Astrocyte of the cerebellum (primary cell): ENCODE measurements at regions not wholly inside any gene's neighbourhood (a gene's known extent, or its start where the extent isn't known, plus 50 kb on each side); places are given as distances from the start of the nearest gene placed in this dataset.

Experiments used
- DNase-seq: peaks from one replicate; pipeline ENCODE4 v3.0.0-alpha.2; 2011; ENCODE audit warnings: low read depth
- H3K4me3 ChIP-seq: 2 replicates; pipeline ENCODE4 v1.5.1; 2011; ENCODE audit warnings: mild to moderate bottlenecking, low read depth, low read length, moderate library complexity
- in situ Hi-C: cut with HindIII; loops from 2 replicates; pipeline ENCODE4 v1.10.0; 2017; ENCODE audit warnings: low sequenced_read_pairs
- TF ChIP-seq, protein P1 (sequence below): IDR thresholded peaks from 2 replicates; pipeline ENCODE4 v1.5.1; 2012; ENCODE audit warnings: low read length, low read depth, moderate library complexity, mild to moderate bottlenecking; ENCODE audit errors: missing control alignments

DNA sequence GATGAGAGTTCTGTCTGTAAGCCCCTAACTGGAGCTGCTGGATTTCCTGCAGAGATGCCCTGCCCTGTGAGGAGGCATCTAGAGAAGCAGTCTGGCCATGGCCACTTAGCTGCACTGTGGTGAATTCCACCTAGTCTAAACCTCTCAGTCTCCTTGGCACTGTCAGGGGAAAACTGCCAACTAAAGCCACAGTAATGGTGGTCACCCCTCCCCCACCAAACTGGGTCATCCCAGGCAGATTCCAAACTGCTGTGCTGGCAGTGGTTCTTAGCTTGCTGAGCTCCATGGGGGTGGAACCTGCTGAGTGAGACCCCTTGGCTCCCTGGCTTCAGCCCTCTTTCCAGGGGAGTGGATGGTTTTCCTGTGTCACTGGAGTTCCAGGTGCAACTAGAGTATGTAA, 740.6 kb downstream of the RWDD3 start:
- in situ Hi-C loops, result no loop called here
- TF ChIP-seq, protein P1, sequence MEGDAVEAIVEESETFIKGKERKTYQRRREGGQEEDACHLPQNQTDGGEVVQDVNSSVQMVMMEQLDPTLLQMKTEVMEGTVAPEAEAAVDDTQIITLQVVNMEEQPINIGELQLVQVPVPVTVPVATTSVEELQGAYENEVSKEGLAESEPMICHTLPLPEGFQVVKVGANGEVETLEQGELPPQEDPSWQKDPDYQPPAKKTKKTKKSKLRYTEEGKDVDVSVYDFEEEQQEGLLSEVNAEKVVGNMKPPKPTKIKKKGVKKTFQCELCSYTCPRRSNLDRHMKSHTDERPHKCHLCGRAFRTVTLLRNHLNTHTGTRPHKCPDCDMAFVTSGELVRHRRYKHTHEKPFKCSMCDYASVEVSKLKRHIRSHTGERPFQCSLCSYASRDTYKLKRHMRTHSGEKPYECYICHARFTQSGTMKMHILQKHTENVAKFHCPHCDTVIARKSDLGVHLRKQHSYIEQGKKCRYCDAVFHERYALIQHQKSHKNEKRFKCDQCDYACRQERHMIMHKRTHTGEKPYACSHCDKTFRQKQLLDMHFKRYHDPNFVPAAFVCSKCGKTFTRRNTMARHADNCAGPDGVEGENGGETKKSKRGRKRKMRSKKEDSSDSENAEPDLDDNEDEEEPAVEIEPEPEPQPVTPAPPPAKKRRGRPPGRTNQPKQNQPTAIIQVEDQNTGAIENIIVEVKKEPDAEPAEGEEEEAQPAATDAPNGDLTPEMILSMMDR, result no peak
- DNase-seq, result peak; percentile 27
- H3K4me3 ChIP-seq, result no peak overlapping the region

DNA sequence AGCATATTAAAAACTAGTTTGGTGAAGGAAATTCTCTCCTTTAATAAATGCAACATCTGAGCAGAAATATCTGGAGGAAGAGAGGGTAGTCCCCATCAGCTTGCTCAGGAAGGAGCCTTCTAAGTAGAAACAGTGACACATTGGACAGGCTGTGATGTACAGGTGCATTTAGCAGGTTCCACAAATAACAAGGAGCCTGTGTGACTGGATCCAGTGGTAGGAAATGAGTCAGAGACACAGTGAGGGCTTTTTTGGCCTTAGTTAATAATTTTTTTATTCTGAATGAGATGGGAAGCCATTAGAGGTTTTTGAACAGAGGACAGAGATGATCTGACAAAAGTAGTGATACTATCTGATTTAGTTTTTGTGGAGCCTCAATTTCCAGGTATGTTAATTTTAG, 738.9 kb upstream of the PTBP2 start:
- in situ Hi-C loops, result no loop called here
- TF ChIP-seq, protein P1, result no peak
- DNase-seq, result no peak
- H3K4me3 ChIP-seq, result no peak overlapping the region

DNA sequence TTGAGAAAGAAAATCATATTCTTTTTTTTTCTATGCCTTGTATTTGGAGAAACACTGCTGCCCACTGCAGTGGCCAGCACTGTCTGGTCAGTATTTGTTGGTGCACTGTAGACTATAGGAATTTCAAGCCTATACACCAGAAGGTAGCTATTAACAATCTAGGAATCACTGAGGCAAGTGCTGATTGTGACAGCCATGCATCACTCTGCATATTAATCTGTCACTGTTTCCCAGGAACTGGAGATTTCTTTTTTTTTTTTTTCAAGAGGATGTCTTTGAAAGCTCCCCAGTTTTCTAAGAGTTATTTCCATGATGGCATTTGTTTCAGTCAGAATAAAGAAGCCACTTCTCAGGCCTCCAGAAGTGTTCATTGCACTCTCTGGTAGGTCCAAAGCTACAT, 737.8 kb upstream of the PTBP2 start:
- no peak overlapping the region for H3K4me3 ChIP-seq
- TF ChIP-seq, protein P1, result no peak
- in situ Hi-C loops, result no loop called here
- no peak for DNase-seq

DNA sequence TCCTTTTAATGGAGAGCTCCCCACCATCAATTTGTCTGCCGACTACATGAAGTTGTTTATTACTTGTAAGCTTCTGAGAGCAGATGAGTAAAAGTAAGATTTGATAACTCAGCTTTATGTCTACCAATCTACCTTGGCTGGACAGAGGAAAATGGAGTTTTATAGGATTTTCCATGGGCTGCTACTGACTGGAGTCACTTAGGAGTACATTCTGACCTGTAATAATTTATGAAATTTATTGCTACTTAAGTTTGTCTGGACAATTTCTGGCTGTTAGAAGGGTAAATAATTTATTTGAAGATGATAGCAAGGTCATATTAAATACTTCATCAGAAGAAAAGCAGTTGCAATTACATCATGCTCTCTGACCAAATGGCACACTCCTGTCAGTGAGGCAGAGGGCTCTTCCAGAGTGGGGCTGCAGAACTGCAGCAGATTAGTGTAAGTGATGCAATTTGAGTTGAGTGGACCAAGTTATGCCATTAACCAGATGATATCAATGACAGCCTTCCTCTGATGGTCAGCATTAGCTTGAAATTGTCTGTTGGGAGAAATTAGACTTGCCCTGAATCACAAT, 736.7 kb upstream of the PTBP2 start:
- TF ChIP-seq, protein P1, result no peak
- in situ Hi-C loops, result no loop called here
- no peak for DNase-seq
- H3K4me3 ChIP-seq, result no peak overlapping the region

DNA sequence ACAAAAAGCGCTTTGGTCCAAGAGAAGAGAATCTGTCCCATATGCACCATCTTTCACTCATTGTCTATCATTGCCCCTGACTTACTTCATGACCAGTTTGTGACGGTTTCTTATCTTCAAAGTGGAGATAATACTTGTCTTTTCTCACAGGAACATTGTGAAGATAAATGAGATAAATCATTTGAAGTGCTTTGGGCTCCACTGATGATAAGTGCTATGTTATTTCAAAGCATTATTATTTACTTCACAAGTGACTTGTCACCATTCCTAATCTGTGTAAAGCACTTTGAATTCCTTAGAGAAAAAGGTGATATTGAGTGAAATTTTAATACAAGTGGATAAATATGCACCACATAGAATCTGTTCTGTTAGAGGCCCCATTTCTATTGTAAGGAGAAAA, 731.6 kb upstream of the PTBP2 start:
- DNase-seq, result no peak
- no peak overlapping the region for H3K4me3 ChIP-seq
- TF ChIP-seq, protein P1, result no peak
- in situ Hi-C loops, result no loop called here

DNA sequence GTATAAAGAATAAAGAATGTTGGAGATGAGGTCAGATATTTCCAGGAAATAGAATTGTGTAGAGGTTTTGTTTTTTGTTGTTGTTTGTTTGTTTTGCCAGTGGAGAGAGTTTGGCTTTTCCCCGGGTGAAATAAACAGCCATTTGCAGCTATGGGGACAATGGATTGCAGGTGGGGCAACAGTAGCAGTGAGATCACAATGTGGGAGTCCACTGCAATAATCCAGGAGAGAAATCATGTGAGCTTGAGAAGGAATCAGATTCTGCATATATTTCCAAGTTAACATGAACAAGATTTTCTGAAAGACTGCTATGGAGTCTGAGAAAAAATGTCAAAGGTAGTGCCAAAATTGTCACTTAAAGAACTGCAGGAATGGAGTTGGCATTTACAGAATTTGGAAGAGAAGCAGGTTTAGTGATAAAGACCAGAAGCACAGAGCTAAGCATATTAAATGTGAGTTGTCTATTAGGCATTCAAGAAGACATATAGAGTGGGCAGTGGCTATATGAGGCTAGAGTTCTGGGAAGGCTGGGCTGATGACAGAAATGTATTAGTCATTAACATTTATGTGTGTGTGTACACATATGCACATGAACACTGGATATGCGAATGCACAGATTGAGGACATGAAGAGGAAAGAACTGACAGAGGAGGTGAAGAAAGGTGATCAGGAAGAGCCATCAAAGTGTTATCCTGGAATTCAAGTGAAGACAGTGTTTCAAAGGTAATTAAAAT, 729.6 kb upstream of the PTBP2 start:
- no peak for DNase-seq
- H3K4me3 ChIP-seq, result no peak overlapping the region
- TF ChIP-seq, protein P1, result no peak
- in situ Hi-C loops, result no loop called here
